ENCODE measurements at regions not wholly inside any gene's neighbourhood (a gene's known extent, or its start where the extent isn't known, plus 50 kb on each side); places are given as distances from the start of the nearest gene placed in this dataset.

- Histone ChIP-seq H3K9me3 (ENCODE audit: control insufficient read depth, insufficient read depth, low read depth, low read length) (no peaks in the 10 kb centered on the region), H3K27me3 (ENCODE audit: control insufficient read depth, insufficient read depth, low read length) (no peaks in the 10 kb centered on the region), H3K4me1 (ENCODE audit: control insufficient read depth, insufficient read depth, low read length) (no peaks in the 10 kb centered on the region), H3K4me3 (ENCODE audit: low read depth in 2 of 2, low read length in 2 of 2) (no peak overlapping the region), H3K36me3 (ENCODE audit: control insufficient read depth, insufficient read depth, low read length) (no peaks in the 10 kb centered on the region), H3K27ac (ENCODE audit: low read length) (no peak overlapping the region)
- ATAC-seq = no peak
- in situ Hi-C loops (cut with HindIII; ENCODE audit: low pct_unique_long_range_greater_than_20kb, low sequenced_read_pairs) = no loop called here
- BruUV-seq (replicated peaks) = no TSS peak
- intact Hi-C loops (cut with micrococcal nuclease; ENCODE audit: unreplicated experiment) = no loop called here
- DNase-seq (ENCODE audit: low read depth, low spot score) = no peak
- TF ChIP-seq POLR2AphosphoS5 (IDR thresholded peaks at IDR 0.05; ENCODE audit: low read depth, low read length) = no peak
- ChIA-PET CTCF (no interaction called here), POLR2A (no interaction called here)
Measured at GRCh38 chr1:24999426-24999825, 69.3 kb upstream of the RUNX3 start.

GRCh38 chr1:24998563-24999245 lies 68.6 kb upstream of the RUNX3 start:
- H3K27ac ChIP-seq (ENCODE audit: low read length) = no peak overlapping the region
- BruUV-seq (replicated peaks) = no TSS peak
- TF ChIP-seq, protein P1, sequence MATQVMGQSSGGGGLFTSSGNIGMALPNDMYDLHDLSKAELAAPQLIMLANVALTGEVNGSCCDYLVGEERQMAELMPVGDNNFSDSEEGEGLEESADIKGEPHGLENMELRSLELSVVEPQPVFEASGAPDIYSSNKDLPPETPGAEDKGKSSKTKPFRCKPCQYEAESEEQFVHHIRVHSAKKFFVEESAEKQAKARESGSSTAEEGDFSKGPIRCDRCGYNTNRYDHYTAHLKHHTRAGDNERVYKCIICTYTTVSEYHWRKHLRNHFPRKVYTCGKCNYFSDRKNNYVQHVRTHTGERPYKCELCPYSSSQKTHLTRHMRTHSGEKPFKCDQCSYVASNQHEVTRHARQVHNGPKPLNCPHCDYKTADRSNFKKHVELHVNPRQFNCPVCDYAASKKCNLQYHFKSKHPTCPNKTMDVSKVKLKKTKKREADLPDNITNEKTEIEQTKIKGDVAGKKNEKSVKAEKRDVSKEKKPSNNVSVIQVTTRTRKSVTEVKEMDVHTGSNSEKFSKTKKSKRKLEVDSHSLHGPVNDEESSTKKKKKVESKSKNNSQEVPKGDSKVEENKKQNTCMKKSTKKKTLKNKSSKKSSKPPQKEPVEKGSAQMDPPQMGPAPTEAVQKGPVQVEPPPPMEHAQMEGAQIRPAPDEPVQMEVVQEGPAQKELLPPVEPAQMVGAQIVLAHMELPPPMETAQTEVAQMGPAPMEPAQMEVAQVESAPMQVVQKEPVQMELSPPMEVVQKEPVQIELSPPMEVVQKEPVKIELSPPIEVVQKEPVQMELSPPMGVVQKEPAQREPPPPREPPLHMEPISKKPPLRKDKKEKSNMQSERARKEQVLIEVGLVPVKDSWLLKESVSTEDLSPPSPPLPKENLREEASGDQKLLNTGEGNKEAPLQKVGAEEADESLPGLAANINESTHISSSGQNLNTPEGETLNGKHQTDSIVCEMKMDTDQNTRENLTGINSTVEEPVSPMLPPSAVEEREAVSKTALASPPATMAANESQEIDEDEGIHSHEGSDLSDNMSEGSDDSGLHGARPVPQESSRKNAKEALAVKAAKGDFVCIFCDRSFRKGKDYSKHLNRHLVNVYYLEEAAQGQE (IDR thresholded peaks at IDR 0.05; ENCODE audit: insufficient read depth in 1 of 2, low read depth in 2 of 2, low read length in 1 of 2) = no peak
- no peak for TF ChIP-seq POLR2AphosphoS5 (IDR thresholded peaks at IDR 0.05; ENCODE audit: low read depth, low read length)
- no peak for TF ChIP-seq TCF7L2 (IDR thresholded peaks at IDR 0.05; ENCODE audit: low read depth, low read length)
- TF ChIP-seq CTCF (IDR thresholded peaks at IDR 0.05) = no peak
- TF ChIP-seq SIN3A (IDR thresholded peaks at IDR 0.05; ENCODE audit: borderline replicate concordance, insufficient read depth, low read depth, low read length) = no peak
- no peak for ATAC-seq
- H3K36me3 ChIP-seq (ENCODE audit: control insufficient read depth, insufficient read depth, low read length) = no peaks in the 10 kb centered on the region
- no peaks in the 10 kb centered on the region for H3K27me3 ChIP-seq (ENCODE audit: control insufficient read depth, insufficient read depth, low read length)
- DNase-seq (ENCODE audit: low read depth, low spot score) = no peak
- ChIA-PET CTCF (no interaction called here), POLR2A (no interaction called here)
- in situ Hi-C loops (cut with HindIII; ENCODE audit: low pct_unique_long_range_greater_than_20kb, low sequenced_read_pairs) (no loop called here), intact Hi-C loops (cut with micrococcal nuclease; ENCODE audit: unreplicated experiment) (no loop called here)
- no peaks in the 10 kb centered on the region for H3K4me1 ChIP-seq (ENCODE audit: control insufficient read depth, insufficient read depth, low read length)
- no peak overlapping the region for H3K4me3 ChIP-seq (ENCODE audit: low read depth in 2 of 2, low read length in 2 of 2)
- no peaks in the 10 kb centered on the region for H3K9me3 ChIP-seq (ENCODE audit: control insufficient read depth, insufficient read depth, low read depth, low read length)
